Activated CD4-positive, alpha-beta T cell treated with anti-CD3 and anti-CD28 coated beads, Interleukin-2, amount 50 U/mL, for 48 hours (primary cell): ENCODE measurements at regions not wholly inside any gene's neighbourhood (a gene's known extent, or its start where the extent isn't known, plus 50 kb on each side); places are given as distances from the start of the nearest gene placed in this dataset.

Experiments
- DNase-seq, 2 experiments: peaks; one replicate each; pipeline ENCODE4 v3.0.0-alpha.2; 2020

DNA sequence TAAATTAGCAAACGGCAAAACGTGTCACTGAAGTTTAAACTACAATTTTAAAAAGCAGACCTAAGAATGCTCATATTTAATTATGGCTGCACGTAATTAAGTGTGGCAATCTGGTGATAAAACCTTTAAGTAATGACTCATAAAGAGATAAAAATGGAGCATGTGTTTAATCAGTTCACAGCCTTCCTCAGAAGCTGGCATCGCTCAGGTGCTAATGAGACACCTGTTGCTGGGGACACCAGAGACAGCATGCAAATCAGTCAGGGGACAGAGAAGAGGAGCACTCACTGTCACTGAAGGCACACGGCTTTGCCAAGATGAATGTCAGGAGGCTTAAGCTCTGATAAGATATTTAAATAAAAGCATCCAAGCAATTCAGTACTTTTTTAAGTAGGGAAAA, 840.3 kb downstream of the GALC start:
- DNase-seq, result no peak

DNA sequence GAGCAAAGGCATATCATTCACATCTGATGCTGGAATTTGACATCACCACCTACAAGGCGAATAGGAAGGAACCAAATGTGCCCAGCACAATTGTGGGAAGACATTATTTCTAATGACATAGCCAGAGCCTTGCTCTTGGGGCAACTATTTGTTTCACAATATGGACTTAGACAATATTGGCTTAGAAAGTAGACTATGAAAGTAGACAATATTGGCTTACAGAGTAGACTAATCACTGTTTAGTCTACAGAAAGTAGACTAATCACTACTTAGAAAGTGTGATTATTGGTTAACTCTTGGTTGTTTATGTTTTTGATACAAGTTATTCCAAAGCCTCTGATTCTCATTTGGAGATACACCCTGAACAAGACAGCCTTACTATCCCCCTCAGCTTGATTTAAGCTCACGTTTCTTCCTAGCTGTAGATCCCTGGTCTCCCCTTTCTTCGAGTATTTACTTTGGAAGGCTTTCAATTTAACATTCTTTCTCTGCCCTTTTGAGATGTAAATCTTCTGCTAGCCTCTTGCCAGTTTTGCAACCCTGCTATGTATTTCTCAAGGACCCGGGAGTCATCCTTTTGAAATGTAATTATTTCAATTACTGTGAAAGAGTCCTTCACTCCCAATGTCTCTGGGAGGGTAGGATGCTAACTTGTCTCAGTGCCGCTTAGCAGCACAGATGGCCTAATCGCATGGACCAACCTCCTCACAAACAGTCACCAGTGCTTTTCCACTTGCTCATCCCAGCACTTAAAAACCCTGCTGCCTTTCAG, 843.2 kb downstream of the GALC start:
- no peak for DNase-seq

DNA sequence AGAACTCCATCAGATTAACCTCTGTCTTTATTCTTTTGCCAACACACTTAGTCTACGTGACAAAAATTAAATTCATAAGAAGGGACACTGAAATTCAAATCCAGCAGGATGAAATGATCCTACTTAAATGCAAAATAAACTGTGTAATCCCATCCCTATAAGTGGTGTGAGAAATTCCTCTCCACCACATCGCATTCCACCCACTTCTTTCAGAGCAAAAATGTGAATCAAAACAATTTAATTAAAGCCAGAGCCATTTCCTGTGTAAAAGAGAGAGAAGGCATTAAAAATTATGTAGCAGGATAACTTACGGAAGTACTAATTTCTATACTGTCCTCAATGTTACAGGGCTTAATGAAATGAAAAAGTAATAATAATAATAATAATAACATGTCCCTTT, 844.3 kb downstream of the GALC start:
- DNase-seq, result no peak

DNA sequence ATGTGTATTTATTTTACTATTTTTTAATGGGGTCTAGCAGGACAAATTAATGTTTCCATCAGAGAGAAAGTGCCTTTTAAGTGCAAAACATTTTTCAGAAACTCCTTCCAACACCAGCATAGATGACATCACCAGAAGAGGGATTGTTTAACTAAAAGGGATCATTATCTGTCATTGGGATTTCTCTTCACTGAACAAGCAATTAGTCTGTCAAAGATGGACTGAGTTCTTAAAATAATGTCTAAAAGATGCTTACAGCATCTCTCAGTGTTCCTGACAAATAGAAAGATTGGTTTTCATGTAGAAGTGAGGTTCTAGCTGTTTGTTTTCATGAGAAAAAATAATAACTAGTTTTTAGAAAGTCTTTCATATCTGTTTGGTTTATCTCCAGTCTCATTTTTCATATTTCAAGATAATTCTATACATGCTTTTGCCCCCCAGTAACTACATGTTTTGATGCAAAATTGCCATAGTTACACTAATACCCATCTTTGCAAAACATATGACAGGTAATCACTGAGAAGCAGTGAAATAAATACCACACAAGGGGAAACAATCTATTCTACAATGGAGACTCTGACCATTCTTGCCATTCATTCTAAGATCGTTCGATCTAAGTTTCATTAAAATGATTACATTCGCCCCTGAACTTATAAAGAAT, 850.3 kb downstream of the GALC start:
- no peak for DNase-seq

DNA sequence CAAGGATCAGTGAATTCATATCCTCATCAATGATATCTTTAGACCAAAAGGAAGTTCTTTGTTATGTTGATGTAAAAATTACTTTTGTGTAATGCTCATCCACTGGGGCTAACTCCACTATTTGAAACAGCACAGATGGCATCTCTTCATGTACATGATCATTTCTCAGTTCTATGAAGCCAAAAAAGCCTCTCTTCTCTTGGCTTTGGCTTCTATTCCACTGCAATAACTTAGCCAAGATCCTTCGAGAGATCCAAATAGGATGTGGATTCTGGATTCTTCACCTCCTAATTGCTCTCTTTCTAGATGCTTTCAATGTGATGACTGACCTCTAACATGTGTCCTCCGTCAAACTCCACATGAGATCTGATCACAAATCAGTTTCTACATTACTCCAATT, 851.2 kb downstream of the GALC start:
- DNase-seq, result no peak

DNA sequence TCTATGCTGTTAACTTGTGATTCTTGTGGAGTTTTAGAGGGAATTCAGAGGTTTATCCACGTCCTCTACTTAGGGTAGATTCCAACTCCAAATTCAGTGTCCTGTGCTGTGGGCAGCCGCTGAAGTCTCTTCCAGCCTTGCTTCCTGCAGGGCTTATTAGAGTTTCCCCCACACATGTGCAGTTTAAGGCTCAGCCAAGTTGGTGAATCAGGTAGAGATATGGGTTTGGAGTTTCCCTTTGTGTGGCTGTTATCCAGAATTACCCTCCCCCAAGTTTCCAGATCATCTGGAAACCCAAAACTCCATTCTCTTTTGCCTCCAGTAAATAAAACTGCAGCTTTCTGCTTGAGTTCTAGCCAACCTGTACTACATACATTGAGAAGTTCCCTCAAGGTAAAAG, 853.7 kb downstream of the GALC start:
- DNase-seq, result no peak

GRCh38 chr14:87133073-87133801, 859.7 kb downstream of the GALC start:
- DNase-seq, result no peak

- DNase-seq, result no peak
These were observed 861.1 kb downstream of the GALC start for GRCh38 chr14:87131879-87132278.

- DNase-seq, result no peak
These were observed 870.8 kb downstream of the GALC start for GRCh38 chr14:87122166-87122565.

DNA sequence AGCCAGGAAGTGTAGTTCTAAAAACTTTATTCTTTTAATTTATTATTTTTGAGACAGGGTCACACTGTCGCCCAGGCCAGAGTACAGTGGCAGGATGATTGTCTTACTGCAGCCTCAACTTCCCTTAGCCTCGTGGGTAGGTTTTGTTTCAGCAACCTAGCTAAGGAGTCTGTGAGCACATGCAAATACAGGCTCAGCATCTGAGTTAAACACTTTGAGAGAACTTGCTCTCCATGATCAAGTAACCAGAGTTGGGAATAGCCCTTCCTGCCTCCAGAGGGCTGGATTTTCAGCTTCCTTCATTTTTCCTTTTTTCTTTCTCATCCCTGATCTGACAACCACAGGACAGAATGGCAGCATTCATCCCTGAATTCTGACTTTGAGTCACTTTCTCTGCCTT, 871.3 kb downstream of the GALC start:
- DNase-seq, result no peak

- DNase-seq, result no peak
These were observed 877.7 kb downstream of the GALC start for GRCh38 chr14:87115234-87115633.

- DNase-seq, result no peak
These were observed 879.7 kb downstream of the GALC start for GRCh38 chr14:87113286-87113685.

GRCh38 chr14:87111741-87112140, 881.2 kb downstream of the GALC start:
- no peak for DNase-seq

DNA sequence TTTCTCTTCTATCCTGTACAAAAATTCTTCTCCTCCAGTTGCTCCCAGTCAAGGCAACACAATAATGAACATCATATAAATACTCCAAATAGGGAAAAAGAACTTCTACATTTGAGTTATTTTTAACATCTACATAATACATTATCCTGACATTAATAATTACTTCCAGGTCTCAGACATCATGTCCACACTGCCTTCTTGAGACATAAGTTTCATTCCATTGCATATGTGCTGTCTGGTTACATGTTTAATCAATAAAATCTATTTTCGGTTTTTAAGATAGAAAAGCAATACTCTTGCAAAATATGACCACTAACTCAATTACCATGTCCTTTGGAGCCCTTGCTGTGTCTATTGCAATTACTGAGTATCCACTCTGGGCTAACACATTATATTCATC, 881.9 kb downstream of the GALC start:
- no peak for DNase-seq

GRCh38 chr14:87109271-87109670, 883.7 kb downstream of the GALC start:
- no peak for DNase-seq

DNA sequence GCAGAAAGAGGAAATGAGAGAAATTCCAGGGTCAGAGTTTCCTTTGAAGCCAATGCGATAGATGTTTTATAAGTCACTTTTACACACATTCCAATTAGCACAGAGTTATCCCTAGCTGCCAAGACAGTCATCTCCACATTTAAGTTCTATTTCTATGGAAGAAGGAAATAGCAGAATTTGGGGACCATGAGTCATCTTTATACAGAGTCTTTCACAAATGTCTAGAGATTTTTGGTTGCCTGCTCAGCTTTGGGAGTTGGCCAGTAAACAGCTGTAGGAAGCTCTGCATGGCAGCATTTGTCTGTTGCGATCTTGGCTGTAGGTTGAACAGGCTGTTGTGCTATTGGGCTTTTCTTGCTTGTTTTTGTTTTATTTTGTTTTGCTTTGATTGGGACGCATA, 884.3 kb downstream of the GALC start:
- DNase-seq, result no peak

GRCh38 chr14:87102811-87103378, 890.1 kb downstream of the GALC start:
- DNase-seq, result no peak

- DNase-seq, result no peak
These were observed 896.0 kb downstream of the GALC start for GRCh38 chr14:87097015-87097414.

DNA sequence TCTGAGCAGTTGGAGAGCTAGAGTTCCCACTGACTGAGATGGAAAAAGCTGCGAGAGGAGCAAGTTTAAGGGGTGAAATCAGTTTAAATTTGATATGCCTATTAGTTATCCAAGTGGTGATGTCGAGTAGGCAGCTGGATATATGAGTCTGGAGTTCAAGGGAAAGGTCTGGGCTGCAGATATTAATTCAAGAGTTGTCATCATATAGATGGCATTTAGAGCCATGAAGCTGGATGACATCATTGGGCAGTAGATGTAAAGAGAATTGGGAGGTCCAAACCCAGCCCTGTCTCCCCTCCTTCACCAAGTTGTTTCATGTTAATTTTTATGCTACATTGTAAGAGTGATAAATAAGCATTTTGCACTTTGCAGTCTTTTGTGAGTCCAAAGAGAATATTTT, 898.1 kb downstream of the GALC start:
- DNase-seq, result no peak

DNA sequence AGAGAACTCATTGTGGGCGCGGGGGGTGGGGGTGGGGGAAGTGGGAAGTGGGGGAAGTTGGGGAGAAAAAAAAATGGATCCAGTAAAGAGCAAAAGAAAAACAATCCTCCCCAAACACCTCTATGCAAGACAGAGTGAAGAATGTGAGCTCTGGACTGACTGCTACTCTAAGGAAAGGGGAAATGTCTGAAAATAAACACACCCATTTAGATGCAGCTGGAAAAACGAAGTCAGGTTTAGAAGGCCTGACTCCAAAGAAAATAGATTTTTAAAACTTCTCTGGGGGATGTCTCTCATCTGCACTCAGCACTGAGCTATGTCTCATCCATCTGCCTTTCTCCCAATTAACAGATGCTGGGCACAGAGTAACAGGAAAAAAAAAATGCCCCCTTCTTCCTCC, 904.4 kb downstream of the GALC start:
- DNase-seq, result no peak

- no peak for DNase-seq
These were observed 905.1 kb downstream of the GALC start for GRCh38 chr14:87087881-87088280.

GRCh38 chr14:87084908-87085307, 908.1 kb downstream of the GALC start:
- no peak for DNase-seq

- DNase-seq, result no peak
These were observed 910.1 kb downstream of the GALC start for GRCh38 chr14:87082917-87083316.

DNA sequence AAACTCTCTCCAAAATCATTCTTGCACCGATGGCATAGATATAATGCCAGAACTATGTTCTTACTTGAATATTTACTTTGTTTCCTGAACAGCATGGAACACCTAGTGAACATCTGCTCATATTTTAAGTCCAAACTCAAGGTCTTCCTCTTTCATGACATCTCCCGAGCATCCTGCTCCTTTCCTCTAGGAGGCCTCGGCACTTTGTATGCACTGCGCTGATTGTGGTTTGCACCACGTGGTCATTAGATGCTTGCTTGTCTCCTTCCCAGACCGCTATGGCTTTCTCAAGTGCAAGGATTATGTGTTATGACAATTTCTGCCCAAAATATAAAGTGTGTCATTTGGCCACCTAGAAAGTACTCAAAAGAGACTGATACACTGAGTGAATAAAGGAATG, 912.0 kb downstream of the GALC start:
- DNase-seq, result no peak
